Activated CD4-positive, alpha-beta T cell treated with anti-CD3 and anti-CD28 coated beads, Interleukin-2, amount 50 U/mL, for 4 hours (primary cell): ENCODE measurements at regions not wholly inside any gene's neighbourhood (a gene's known extent, or its start where the extent isn't known, plus 50 kb on each side); places are given as distances from the start of the nearest gene placed in this dataset.
"Not testable (repeated sequence)": the region's sequence is repeated elsewhere in the genome, so short reads cannot be mapped to it uniquely, and the experiment has no call there.

Experiments
- DNase-seq, 2 experiments: peaks; one replicate each; pipeline ENCODE4 v3.0.0-alpha.2; 2020

- DNase-seq, result no peak
These were observed 1001.1 kb upstream of the GJE1 start for GRCh38 chr6:141131616-141132015.

- DNase-seq, result no peak
These were observed 1009.2 kb upstream of the GJE1 start for GRCh38 chr6:141123497-141123896.

GRCh38 chr6:141123049-141123448 lies 1009.7 kb upstream of the GJE1 start:
- DNase-seq, result no peak

GRCh38 chr6:141118991-141119390 lies 1013.7 kb upstream of the GJE1 start:
- no peak for DNase-seq

- DNase-seq, result no peak
These were observed 1014.9 kb upstream of the GJE1 start for GRCh38 chr6:141117874-141118273.

- no peak for DNase-seq
These were observed 1022.2 kb upstream of the GJE1 start for GRCh38 chr6:141110481-141110880.

GRCh38 chr6:141107591-141108160 lies 1025.0 kb upstream of the GJE1 start:
- no peak for DNase-seq

- no peak for DNase-seq
These were observed 1027.2 kb upstream of the GJE1 start for GRCh38 chr6:141105481-141105880.

- DNase-seq, result no peak
These were observed 1029.5 kb upstream of the GJE1 start for GRCh38 chr6:141103246-141103645.

- no peak for DNase-seq
These were observed 1035.3 kb upstream of the GJE1 start for GRCh38 chr6:141097471-141097870.

GRCh38 chr6:141095308-141095707 lies 1037.4 kb upstream of the GJE1 start:
- no peak for DNase-seq

- DNase-seq, result no peak
These were observed 1044.6 kb upstream of the GJE1 start for GRCh38 chr6:141088171-141088570.

- no peak for DNase-seq
These were observed 1055.1 kb upstream of the GJE1 start for GRCh38 chr6:141077355-141078333.

GRCh38 chr6:141057761-141058160 lies 1075.0 kb upstream of the GJE1 start:
- DNase-seq, result no peak

- DNase-seq, result no peak
These were observed 1075.6 kb upstream of the GJE1 start for GRCh38 chr6:141056945-141057625.

- no peak for DNase-seq
These were observed 1082.3 kb upstream of the GJE1 start for GRCh38 chr6:141050471-141050870.

GRCh38 chr6:141048451-141048850 lies 1084.3 kb upstream of the GJE1 start:
- DNase-seq, result no peak

GRCh38 chr6:141046496-141046895 lies 1086.2 kb upstream of the GJE1 start:
- DNase-seq, result not testable (repeated sequence)

GRCh38 chr6:141041596-141042087 lies 1091.1 kb upstream of the GJE1 start:
- no peak for DNase-seq

GRCh38 chr6:141035312-141036200 lies 1097.2 kb upstream of the GJE1 start:
- DNase-seq, result no peak

- no peak for DNase-seq
These were observed 1099.6 kb upstream of the GJE1 start for GRCh38 chr6:141033101-141033500.

GRCh38 chr6:141029908-141030307 lies 1102.8 kb upstream of the GJE1 start:
- no peak for DNase-seq
